H9 (cell line): ENCODE measurements at regions not wholly inside any gene's neighbourhood (a gene's known extent, or its start where the extent isn't known, plus 50 kb on each side); places are given as distances from the start of the nearest gene placed in this dataset.
"Not testable (repeated sequence)": the region's sequence is repeated elsewhere in the genome, so short reads cannot be mapped to it uniquely, and the experiment has no call there.

Experiments
- DNase-seq: peaks from one replicate; pipeline ENCODE4 v3.0.0-alpha.2; 2017
- H2AFZ ChIP-seq: one replicate; pipeline ENCODE4 v1.6.1; 2013; ENCODE audit warnings: mild to moderate bottlenecking, low read length, control low read depth, moderate library complexity
- H2AK5ac ChIP-seq: 2 replicates; pipeline ENCODE4 v1.6.1; 2013; ENCODE audit warnings: low read length, control low read depth, mixed read lengths; ENCODE audit not compliant: insufficient read length
- H2BK120ac ChIP-seq: one replicate; pipeline ENCODE4 v1.6.1; 2013; ENCODE audit warnings: low read depth, mild to moderate bottlenecking, low read length, control low read depth, inconsistent platforms; ENCODE audit not compliant: poor library complexity, severe bottlenecking
- H2BK12ac ChIP-seq: 2 replicates; pipeline ENCODE4 v1.6.1; 2013; ENCODE audit warnings: low read length, control low read depth, mixed read lengths, low read depth; ENCODE audit not compliant: insufficient read length
- H2BK15ac ChIP-seq: 2 replicates; pipeline ENCODE4 v1.6.1; 2013; ENCODE audit warnings: low read depth, low read length, control low read depth
- H2BK20ac ChIP-seq: one replicate; pipeline ENCODE4 v1.6.1; 2013; ENCODE audit warnings: low read depth, mild to moderate bottlenecking, low read length, control low read depth, inconsistent platforms; ENCODE audit not compliant: poor library complexity, severe bottlenecking
- H2BK5ac ChIP-seq: 2 replicates; pipeline ENCODE4 v1.6.1; 2013; ENCODE audit warnings: low read length, control low read depth, mixed read lengths; ENCODE audit not compliant: insufficient read length
- H3K14ac ChIP-seq: 2 replicates; pipeline ENCODE4 v1.6.1; 2013; ENCODE audit warnings: low read length, control low read depth; ENCODE audit not compliant: insufficient read depth
- H3K18ac ChIP-seq: 2 replicates; pipeline ENCODE4 v1.6.1; 2013; ENCODE audit warnings: low read depth, mild to moderate bottlenecking, mixed read lengths, low read length, control low read depth; ENCODE audit not compliant: insufficient read length
- H3K23ac ChIP-seq: 2 replicates; pipeline ENCODE4 v1.6.1; 2013; ENCODE audit warnings: low read length, control low read depth, mixed read lengths, low read depth; ENCODE audit not compliant: insufficient read length
- H3K23me2 ChIP-seq: 2 replicates; pipeline ENCODE4 v1.6.1; 2013; ENCODE audit warnings: low read depth, mild to moderate bottlenecking, mixed read lengths, low read length, control low read depth; ENCODE audit not compliant: insufficient read length, poor library complexity, severe bottlenecking
- H3K27ac ChIP-seq: 2 replicates; pipeline ENCODE4 v1.5.1; 2013; ENCODE audit warnings: low read length, control low read depth, mixed read lengths, low read depth; ENCODE audit not compliant: insufficient read length
- H3K27me3 ChIP-seq: 2 replicates; pipeline ENCODE4 v1.6.1; 2013; ENCODE audit warnings: low read length, control low read depth, inconsistent platforms; ENCODE audit not compliant: insufficient read depth
- H3K4ac ChIP-seq: 2 replicates; pipeline ENCODE4 v1.6.1; 2013; ENCODE audit warnings: low read depth, mild to moderate bottlenecking, control low read depth, inconsistent platforms, low read length, moderate library complexity
- H3K4me1 ChIP-seq: 2 replicates; pipeline ENCODE4 v1.6.1; 2013; ENCODE audit warnings: low read length, control low read depth, inconsistent platforms; ENCODE audit not compliant: insufficient read depth
- H3K4me2 ChIP-seq: 2 replicates; pipeline ENCODE4 v1.6.1; 2013; ENCODE audit warnings: low read length, control low read depth, mixed read lengths; ENCODE audit not compliant: insufficient read length, insufficient read depth
- H3K56ac ChIP-seq: 2 replicates; pipeline ENCODE4 v1.6.1; 2013; ENCODE audit warnings: low read depth, mild to moderate bottlenecking, mixed read lengths, low read length, control low read depth; ENCODE audit not compliant: insufficient read length
- H3K79me1 ChIP-seq: 2 replicates; pipeline ENCODE4 v1.6.1; 2013; ENCODE audit warnings: low read depth, mild to moderate bottlenecking, moderate library complexity, low read length, control low read depth, inconsistent platforms; ENCODE audit not compliant: insufficient read depth, poor library complexity, severe bottlenecking
- H3K79me2 ChIP-seq: 2 replicates; pipeline ENCODE4 v1.6.1; 2013; ENCODE audit warnings: low read length, control low read depth, inconsistent platforms; ENCODE audit not compliant: insufficient read depth
- H3K9ac ChIP-seq: 2 replicates; pipeline ENCODE4 v1.6.1; 2013; ENCODE audit warnings: low read length, control low read depth, mixed read lengths; ENCODE audit not compliant: insufficient read length; ENCODE audit errors: extremely low read depth
- H3K9me3 ChIP-seq: one replicate; pipeline ENCODE4 v1.6.1; 2013; ENCODE audit warnings: low read depth, low read length, inconsistent platforms; ENCODE audit not compliant: control insufficient read depth
- H3T11ph ChIP-seq: one replicate; pipeline ENCODE4 v1.6.1; 2013; ENCODE audit warnings: mild to moderate bottlenecking, low read length, control low read depth, inconsistent platforms
- H4K20me1 ChIP-seq: one replicate; pipeline ENCODE4 v1.6.1; 2013; ENCODE audit not compliant: control insufficient read depth, insufficient read length, insufficient read depth
- H4K5ac ChIP-seq: 2 replicates; pipeline ENCODE4 v1.6.1; 2013; ENCODE audit warnings: low read depth, mild to moderate bottlenecking, mixed read lengths, low read length, control low read depth; ENCODE audit not compliant: insufficient read length
- H4K8ac ChIP-seq: replicated peaks from 2 replicates; pipeline ENCODE4 v1.6.1; 2013; ENCODE audit warnings: low read length, control low read depth, mixed read lengths, low read depth; ENCODE audit not compliant: insufficient read length
- H4K91ac ChIP-seq: 2 replicates; pipeline ENCODE4 v1.6.1; 2013; ENCODE audit warnings: low read depth, mild to moderate bottlenecking, moderate library complexity, mixed read lengths, low read length, control low read depth; ENCODE audit not compliant: insufficient read length
- H3K27ac Mint-ChIP-seq, 3 experiments: 2 replicates in 2 of 3; 3 replicates in 1 of 3; pipeline ENCODE4 v1.8.0; 2020 to 2021; ENCODE audit warnings: mixed read lengths in 3 of 3, mild to moderate bottlenecking in 1 of 3, moderate library complexity in 1 of 3
- H3K27me3 Mint-ChIP-seq: 2 replicates; pipeline ENCODE4 v1.8.0; 2021; ENCODE audit warnings: low read depth, mild to moderate bottlenecking, moderate library complexity, mixed read lengths
- H3K36me3 Mint-ChIP-seq, 3 experiments: 2 replicates in 2 of 3; 3 replicates in 1 of 3; pipeline ENCODE4 v1.8.0; 2020 to 2021; ENCODE audit warnings: low read depth in 3 of 3, mixed read lengths in 3 of 3; ENCODE audit not compliant: insufficient read depth in 1 of 3
- H3K4me1 Mint-ChIP-seq, 2 experiments: 2 replicates each; pipeline ENCODE4 v1.8.0; 2020; ENCODE audit warnings: mixed read lengths in 2 of 2
- H3K4me3 Mint-ChIP-seq, 2 experiments: 2 replicates in 1 of 2; 3 replicates in 1 of 2; pipeline ENCODE4 v1.8.0; 2020 to 2021; ENCODE audit warnings: mild to moderate bottlenecking in 2 of 2, mixed read lengths in 2 of 2, moderate library complexity in 1 of 2
- H3K9me3 Mint-ChIP-seq, 2 experiments: 2 replicates in 1 of 2; 3 replicates in 1 of 2; pipeline ENCODE4 v1.8.0; 2020; ENCODE audit warnings: mild to moderate bottlenecking in 2 of 2, mixed read lengths in 2 of 2, moderate library complexity in 1 of 2
- WGBS: extraction: QIAGEN DNeasy Blood & Tissue Kit; methylation state at CpG from one replicate; pipeline ENCODE4 v1.1.7; 2013; ENCODE audit warnings: missing lambda C conversion rate, low lambda C conversion rate, mixed read lengths; ENCODE audit not compliant: insufficient read length; ENCODE audit errors: extremely low coverage; 5-methylcytosine and 5-hydroxymethylcytosine counted together
- TF ChIP-seq, protein P1 (sequence below): fragments of 200-600 bp; sonication (generic); conservative IDR thresholded peaks from 3 replicates; pipeline ENCODE4 v1.8.0; 2021; ENCODE audit warnings: antibody characterized with exemption, mild to moderate bottlenecking

DNA sequence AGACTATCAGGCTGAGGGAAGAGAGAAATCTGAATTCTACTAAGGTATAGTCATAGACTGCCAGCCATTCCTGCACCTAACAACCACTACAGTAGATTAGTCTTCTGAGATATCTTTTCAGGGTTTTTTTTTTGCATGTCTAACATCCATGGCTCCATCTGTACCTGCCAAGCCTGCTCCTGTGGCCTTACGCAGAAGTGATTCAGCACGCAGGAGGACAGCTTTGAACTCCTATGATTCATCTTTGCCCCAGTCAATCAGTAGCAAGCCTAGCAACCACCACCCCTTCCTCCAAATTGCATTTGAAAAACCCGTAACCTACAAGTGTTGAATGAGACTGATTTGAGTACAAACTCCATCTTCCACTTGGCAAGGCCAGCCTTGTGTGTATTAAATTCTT, 520.7 kb upstream of the HS3ST1 start:
- no peak overlapping the region for H2AFZ ChIP-seq
- no peak overlapping the region for H3K14ac ChIP-seq
- no peak overlapping the region for H3K9ac ChIP-seq
- H3K27me3 ChIP-seq, result no peaks in the 10 kb centered on the region
- H3K79me1 ChIP-seq, result no peaks in the 10 kb centered on the region
- Mint-ChIP-seq H3K27ac (no peak overlapping the region; a peak in 1 of 7 replicates), H3K36me3 (no peaks in the 10 kb centered on the region; a peak in 2 of 7 replicates), H3K9me3 (no peaks in the 10 kb centered on the region; a peak in 1 of 5 replicates), H3K4me3 (no peak overlapping the region), H3K4me1 (peaks cover 11 to 20% of the 10 kb centered on the region in 2 experiments; a peak in 3 of 4 replicates), H3K27me3 (no peaks in the 10 kb centered on the region)
- no peak overlapping the region for H4K5ac ChIP-seq
- H3K4me2 ChIP-seq, result no peak overlapping the region
- no peak overlapping the region for H2AK5ac ChIP-seq
- H3K23me2 ChIP-seq, result no peaks in the 10 kb centered on the region
- TF ChIP-seq, protein P1, sequence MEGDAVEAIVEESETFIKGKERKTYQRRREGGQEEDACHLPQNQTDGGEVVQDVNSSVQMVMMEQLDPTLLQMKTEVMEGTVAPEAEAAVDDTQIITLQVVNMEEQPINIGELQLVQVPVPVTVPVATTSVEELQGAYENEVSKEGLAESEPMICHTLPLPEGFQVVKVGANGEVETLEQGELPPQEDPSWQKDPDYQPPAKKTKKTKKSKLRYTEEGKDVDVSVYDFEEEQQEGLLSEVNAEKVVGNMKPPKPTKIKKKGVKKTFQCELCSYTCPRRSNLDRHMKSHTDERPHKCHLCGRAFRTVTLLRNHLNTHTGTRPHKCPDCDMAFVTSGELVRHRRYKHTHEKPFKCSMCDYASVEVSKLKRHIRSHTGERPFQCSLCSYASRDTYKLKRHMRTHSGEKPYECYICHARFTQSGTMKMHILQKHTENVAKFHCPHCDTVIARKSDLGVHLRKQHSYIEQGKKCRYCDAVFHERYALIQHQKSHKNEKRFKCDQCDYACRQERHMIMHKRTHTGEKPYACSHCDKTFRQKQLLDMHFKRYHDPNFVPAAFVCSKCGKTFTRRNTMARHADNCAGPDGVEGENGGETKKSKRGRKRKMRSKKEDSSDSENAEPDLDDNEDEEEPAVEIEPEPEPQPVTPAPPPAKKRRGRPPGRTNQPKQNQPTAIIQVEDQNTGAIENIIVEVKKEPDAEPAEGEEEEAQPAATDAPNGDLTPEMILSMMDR, result no peak
- no peak overlapping the region for H2BK12ac ChIP-seq
- no peak overlapping the region for H2BK20ac ChIP-seq
- H3K4ac ChIP-seq, result no peak overlapping the region
- no peaks in the 10 kb centered on the region for H4K20me1 ChIP-seq
- H3K56ac ChIP-seq, result no peak overlapping the region
- H4K8ac ChIP-seq, result no peak overlapping the region
- H2BK15ac ChIP-seq, result no peak overlapping the region
- H4K91ac ChIP-seq, result no peak overlapping the region
- no peak overlapping the region for H3K18ac ChIP-seq
- H3K23ac ChIP-seq, result no peak overlapping the region
- H2BK120ac ChIP-seq, result no peak overlapping the region
- H2BK5ac ChIP-seq, result no peak overlapping the region
- H3K79me2 ChIP-seq, result no peaks in the 10 kb centered on the region
- H3K4me1 ChIP-seq, result no peaks in the 10 kb centered on the region
- DNase-seq, result no peak
- no peaks in the 10 kb centered on the region for H3K9me3 ChIP-seq
- no CpG with 5 or more reads among the region's 3 CpGs for WGBS
- no peak overlapping the region for H3T11ph ChIP-seq
- H3K27ac ChIP-seq, result no peak overlapping the region

DNA sequence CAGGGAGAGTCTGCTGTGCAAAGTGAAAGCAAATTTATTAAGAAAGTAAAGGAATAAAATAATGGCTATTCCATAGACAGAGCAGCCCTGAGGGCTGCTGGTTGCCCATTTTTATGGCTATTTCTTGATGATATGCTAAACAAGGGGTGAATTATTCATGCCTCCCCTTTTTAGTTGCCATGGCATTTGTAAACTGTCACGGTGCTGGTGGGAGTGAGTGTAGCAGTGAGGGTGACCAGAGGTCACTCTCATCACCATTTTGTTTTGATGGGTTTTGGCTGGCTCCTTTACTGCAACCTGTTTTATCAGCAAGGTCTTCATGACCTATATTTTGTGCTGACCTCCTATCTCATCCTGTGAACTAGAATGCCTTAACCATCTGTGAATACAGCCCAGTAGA, 518.9 kb upstream of the HS3ST1 start:
- H2BK20ac ChIP-seq, H3K23me2 ChIP-seq, H3K18ac ChIP-seq, H4K5ac ChIP-seq, H3T11ph ChIP-seq, H3K4me1 ChIP-seq, H4K20me1 ChIP-seq, H3K9ac ChIP-seq, H2BK120ac ChIP-seq, H3K14ac ChIP-seq, H2AFZ ChIP-seq, H3K4me2 ChIP-seq, H3K27ac Mint-ChIP-seq, H3K4me3 Mint-ChIP-seq, H2BK12ac ChIP-seq, H2BK15ac ChIP-seq, H3K4ac ChIP-seq, H3K79me2 ChIP-seq, H3K79me1 ChIP-seq, DNase-seq, H3K36me3 Mint-ChIP-seq, H4K91ac ChIP-seq, H4K8ac ChIP-seq, H3K9me3 Mint-ChIP-seq, H3K27ac ChIP-seq, H3K27me3 Mint-ChIP-seq, H3K56ac ChIP-seq, H3K27me3 ChIP-seq, H2AK5ac ChIP-seq, H3K9me3 ChIP-seq, H2BK5ac ChIP-seq, H3K23ac ChIP-seq: not testable (repeated sequence)
- WGBS, result no CpG with 5 or more reads among the region's 1 CpG
- peaks cover 11 to 20% of the 10 kb centered on the region in 2 experiments; a peak in 3 of 4 replicates for H3K4me1 Mint-ChIP-seq
